ENCODE measurements at regions not wholly inside any gene's neighbourhood (a gene's known extent, or its start where the extent isn't known, plus 50 kb on each side); places are given as distances from the start of the nearest gene placed in this dataset.

GRCh38 chr6:154595538-154595937, 85.1 kb upstream of the CNKSR3 start (continued):
- no peak for TF ChIP-seq CTCF (IDR thresholded peaks at IDR 0.05 in 2 of 3, conservative IDR thresholded peaks at IDR 0.05 in 1 of 3; ENCODE audit: borderline replicate concordance in 1 of 3, insufficient read depth in 1 of 3, low read depth in 2 of 3, low read length in 2 of 3)

GRCh38 chr6:154596009-154596408, 85.5 kb upstream of the CNKSR3 start:
- intact Hi-C loops (cut with micrococcal nuclease), result no loop called here
- RAD21 ChIA-PET (ENCODE audit: low non-redundant PET in 1 of 2, low total read pairs in 2 of 2, uncharacterized antibody in 2 of 2, unreplicated experiment in 2 of 2), result no interaction called here
- CTCF ChIA-PET, result no interaction called here
- no peak overlapping the region for H2AFZ ChIP-seq (ENCODE audit: low read depth, low read length, poor library complexity, severe bottlenecking)
- H3K4me1 ChIP-seq (ENCODE audit: control insufficient read depth in 1 of 2, insufficient read depth in 2 of 2, low read length in 2 of 2), result no peaks in the 10 kb centered on the region
- no peak overlapping the region for H3K9ac ChIP-seq (ENCODE audit: low read length)
- H3K36me3 ChIP-seq (ENCODE audit: control insufficient read depth in 1 of 2, insufficient read depth in 2 of 2, low read length in 2 of 2), result no peaks in the 10 kb centered on the region
- no peak overlapping the region for H3K27ac ChIP-seq (ENCODE audit: low read depth, low read length)
- H3K9me2 ChIP-seq (ENCODE audit: insufficient read depth), result no peaks in the 10 kb centered on the region
- no peak for DNase-seq (ENCODE audit: low read depth, low spot score)
- H3K9me3 ChIP-seq (ENCODE audit: control insufficient read depth in 1 of 2, insufficient read depth in 1 of 2, low read depth in 1 of 2, low read length in 2 of 2), result no peaks in the 10 kb centered on the region
- no peaks in the 10 kb centered on the region for H4K20me1 ChIP-seq (ENCODE audit: insufficient read depth)
- no TSS peak for BruUV-seq (replicated peaks)
- H3K79me2 ChIP-seq (ENCODE audit: insufficient read depth, low read length), result no peaks in the 10 kb centered on the region
- no peak overlapping the region for H3K4me2 ChIP-seq (ENCODE audit: low read length)
- no peak overlapping the region for H3K4me3 ChIP-seq (replicated peaks in 1 of 2; ENCODE audit: low read depth in 1 of 2, low read length in 2 of 2)
- H3K27me3 ChIP-seq (ENCODE audit: insufficient read depth, low read length), result no peaks in the 10 kb centered on the region
- ATAC-seq, result no peak
- POLR2A ChIA-PET, result no interaction called here
- TF ChIP-seq CBX3 (IDR thresholded peaks at IDR 0.05; ENCODE audit: low read depth) (no peak), CEBPB (IDR thresholded peaks at IDR 0.05; ENCODE audit: low read depth) (no peak), ZBTB33 (IDR thresholded peaks at IDR 0.05; ENCODE audit: extremely low read depth, insufficient replicate concordance, low read length) (no peak), ATF3 (IDR thresholded peaks at IDR 0.05) (no peak), SIN3A (IDR thresholded peaks at IDR 0.05; ENCODE audit: low read depth) (no peak), TCF7L2 (IDR thresholded peaks at IDR 0.05; ENCODE audit: borderline replicate concordance, extremely low read depth, insufficient read depth, insufficient read length) (no peak), CTCF (IDR thresholded peaks at IDR 0.05 in 2 of 3, conservative IDR thresholded peaks at IDR 0.05 in 1 of 3; ENCODE audit: borderline replicate concordance in 1 of 3, insufficient read depth in 1 of 3, low read depth in 2 of 3, low read length in 2 of 3) (no peak), EZH2phosphoT487 (IDR thresholded peaks at IDR 0.05; ENCODE audit: borderline replicate concordance) (no peak), JUND (IDR thresholded peaks at IDR 0.05) (no peak), SP1 (IDR thresholded peaks at IDR 0.05; ENCODE audit: low read depth) (no peak), REST (IDR thresholded peaks at IDR 0.05; ENCODE audit: low read depth) (no peak), MAX (IDR thresholded peaks at IDR 0.05) (no peak), FOSL1 (IDR thresholded peaks at IDR 0.05; ENCODE audit: low read depth) (no peak), POLR2A (IDR thresholded peaks at IDR 0.05; ENCODE audit: borderline replicate concordance, extremely low read depth, insufficient read depth, insufficient read length) (no peak), EZH2 (IDR thresholded peaks at IDR 0.05) (no peak), EGR1 (IDR thresholded peaks at IDR 0.05; ENCODE audit: low read depth) (no peak)
